Myocyte (in vitro differentiated cells): ENCODE measurements at regions not wholly inside any gene's neighbourhood (a gene's known extent, or its start where the extent isn't known, plus 50 kb on each side); places are given as distances from the start of the nearest gene placed in this dataset.

Experiments used
- DNase-seq: peaks from one replicate; pipeline ENCODE4 v3.0.0-alpha.2; 2012; ENCODE audit warnings: low read depth

- DNase-seq = no peak
Observed at GRCh38 chr4:165667969-165668368, 205.1 kb upstream of the TLL1 start.

- DNase-seq = no peak
Observed at GRCh38 chr4:165668694-165669093, 204.3 kb upstream of the TLL1 start.

- DNase-seq = no peak
Observed at GRCh38 chr4:165677081-165677480, 196.0 kb upstream of the TLL1 start.

- no peak for DNase-seq
Observed at GRCh38 chr4:165678236-165678935, 194.7 kb upstream of the TLL1 start.

- no peak for DNase-seq
Observed at GRCh38 chr4:165678936-165679325, 194.1 kb upstream of the TLL1 start.

GRCh38 chr4:165680821-165681220 lies 192.2 kb upstream of the TLL1 start:
- DNase-seq = no peak

- DNase-seq = no peak
Observed at GRCh38 chr4:165682611-165683010, 190.4 kb upstream of the TLL1 start.

- peak; percentile 15 for DNase-seq
Observed at GRCh38 chr4:165684177-165684805, 188.7 kb upstream of the TLL1 start.

GRCh38 chr4:165686756-165687155 lies 186.3 kb upstream of the TLL1 start:
- DNase-seq = no peak

- no peak for DNase-seq
Observed at GRCh38 chr4:165689159-165689558, 183.9 kb upstream of the TLL1 start.

GRCh38 chr4:165692082-165692481 lies 181.0 kb upstream of the TLL1 start:
- no peak for DNase-seq

- no peak for DNase-seq
Observed at GRCh38 chr4:165698272-165698671, 174.8 kb upstream of the TLL1 start.

- DNase-seq = no peak
Observed at GRCh38 chr4:165699055-165699454, 174.0 kb upstream of the TLL1 start.

- DNase-seq = no peak
Observed at GRCh38 chr4:165700855-165701254, 172.2 kb upstream of the TLL1 start.

GRCh38 chr4:165707128-165707527 lies 165.9 kb upstream of the TLL1 start:
- DNase-seq = no peak

- no peak for DNase-seq
Observed at GRCh38 chr4:165709516-165709915, 163.5 kb upstream of the TLL1 start.

- DNase-seq = no peak
Observed at GRCh38 chr4:165709973-165710526, 163.0 kb upstream of the TLL1 start.

GRCh38 chr4:165711436-165711835 lies 161.6 kb upstream of the TLL1 start:
- DNase-seq = no peak

GRCh38 chr4:165711912-165712311 lies 161.1 kb upstream of the TLL1 start:
- no peak for DNase-seq

- DNase-seq = no peak
Observed at GRCh38 chr4:165714650-165715049, 158.4 kb upstream of the TLL1 start.

GRCh38 chr4:165715211-165715610 lies 157.8 kb upstream of the TLL1 start:
- DNase-seq = no peak

- no peak for DNase-seq
Observed at GRCh38 chr4:165715989-165716388, 157.0 kb upstream of the TLL1 start.

GRCh38 chr4:165716472-165716871 lies 156.6 kb upstream of the TLL1 start:
- no peak for DNase-seq
